ENCODE measurements at regions not wholly inside any gene's neighbourhood (a gene's known extent, or its start where the extent isn't known, plus 50 kb on each side); places are given as distances from the start of the nearest gene placed in this dataset.

DNA sequence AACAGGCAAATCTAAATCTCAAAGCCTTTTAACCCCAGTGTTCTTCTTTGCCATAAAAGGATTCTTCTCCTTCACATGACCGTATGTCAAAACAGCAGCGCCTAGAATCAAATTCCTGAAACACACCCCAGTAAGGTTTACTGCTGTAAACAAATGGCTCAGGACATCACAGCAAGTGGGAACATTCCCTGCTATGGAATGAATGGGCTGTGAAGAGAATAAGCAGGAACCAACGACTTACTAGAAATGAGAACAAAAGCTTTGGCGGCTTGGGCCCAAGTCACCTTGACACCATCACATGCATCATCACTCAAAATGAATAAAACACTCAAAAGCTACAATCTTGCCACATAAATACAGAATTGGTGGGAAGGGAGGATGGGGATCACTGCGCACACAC lies 80.4 kb upstream of the SPATA13 start:
- TF ChIP-seq, protein P1, sequence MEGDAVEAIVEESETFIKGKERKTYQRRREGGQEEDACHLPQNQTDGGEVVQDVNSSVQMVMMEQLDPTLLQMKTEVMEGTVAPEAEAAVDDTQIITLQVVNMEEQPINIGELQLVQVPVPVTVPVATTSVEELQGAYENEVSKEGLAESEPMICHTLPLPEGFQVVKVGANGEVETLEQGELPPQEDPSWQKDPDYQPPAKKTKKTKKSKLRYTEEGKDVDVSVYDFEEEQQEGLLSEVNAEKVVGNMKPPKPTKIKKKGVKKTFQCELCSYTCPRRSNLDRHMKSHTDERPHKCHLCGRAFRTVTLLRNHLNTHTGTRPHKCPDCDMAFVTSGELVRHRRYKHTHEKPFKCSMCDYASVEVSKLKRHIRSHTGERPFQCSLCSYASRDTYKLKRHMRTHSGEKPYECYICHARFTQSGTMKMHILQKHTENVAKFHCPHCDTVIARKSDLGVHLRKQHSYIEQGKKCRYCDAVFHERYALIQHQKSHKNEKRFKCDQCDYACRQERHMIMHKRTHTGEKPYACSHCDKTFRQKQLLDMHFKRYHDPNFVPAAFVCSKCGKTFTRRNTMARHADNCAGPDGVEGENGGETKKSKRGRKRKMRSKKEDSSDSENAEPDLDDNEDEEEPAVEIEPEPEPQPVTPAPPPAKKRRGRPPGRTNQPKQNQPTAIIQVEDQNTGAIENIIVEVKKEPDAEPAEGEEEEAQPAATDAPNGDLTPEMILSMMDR (IDR thresholded peaks at IDR 0.05; ENCODE audit: low read depth, low read length) = no peak
- no peaks in the 10 kb centered on the region for H3K9me3 ChIP-seq
- DNase-seq = no peak
- no peaks in the 10 kb centered on the region for H3K36me3 ChIP-seq
- H3K4me1 ChIP-seq = no peaks in the 10 kb centered on the region
- H3K4me3 ChIP-seq (ENCODE audit: low read depth, low read length) = no peak overlapping the region
- H3K27me3 ChIP-seq = no peaks in the 10 kb centered on the region

DNA sequence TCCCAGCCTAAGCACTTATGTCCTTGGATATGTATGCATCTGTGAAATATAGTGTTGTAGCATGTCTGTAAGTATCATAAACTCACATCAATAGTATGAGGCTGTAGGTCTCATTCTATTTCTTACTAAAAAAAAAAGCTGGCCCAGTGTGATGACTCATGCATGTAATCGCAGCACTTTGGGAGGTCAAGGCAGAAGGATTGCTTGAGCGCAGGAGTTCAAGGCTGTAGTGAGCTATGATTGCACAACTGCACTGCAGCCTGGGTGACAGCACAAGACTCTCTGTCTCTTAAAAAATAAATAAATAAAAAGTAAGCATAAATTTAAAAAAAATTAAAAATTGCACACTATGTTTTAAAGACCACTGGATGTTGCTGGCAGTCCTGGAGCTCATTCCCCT lies 79.1 kb upstream of the SPATA13 start:
- no peak for DNase-seq
- H3K36me3 ChIP-seq = no peaks in the 10 kb centered on the region
- H3K4me3 ChIP-seq (ENCODE audit: low read depth, low read length) = no peak overlapping the region
- H3K9me3 ChIP-seq = no peaks in the 10 kb centered on the region
- H3K4me1 ChIP-seq = no peaks in the 10 kb centered on the region
- TF ChIP-seq, protein P1 (IDR thresholded peaks at IDR 0.05; ENCODE audit: low read depth, low read length) = no peak
- H3K27me3 ChIP-seq = 0 out of 2 replicates have a peak, but pooled peaks cover 2% of the 10 kb centered on the region

DNA sequence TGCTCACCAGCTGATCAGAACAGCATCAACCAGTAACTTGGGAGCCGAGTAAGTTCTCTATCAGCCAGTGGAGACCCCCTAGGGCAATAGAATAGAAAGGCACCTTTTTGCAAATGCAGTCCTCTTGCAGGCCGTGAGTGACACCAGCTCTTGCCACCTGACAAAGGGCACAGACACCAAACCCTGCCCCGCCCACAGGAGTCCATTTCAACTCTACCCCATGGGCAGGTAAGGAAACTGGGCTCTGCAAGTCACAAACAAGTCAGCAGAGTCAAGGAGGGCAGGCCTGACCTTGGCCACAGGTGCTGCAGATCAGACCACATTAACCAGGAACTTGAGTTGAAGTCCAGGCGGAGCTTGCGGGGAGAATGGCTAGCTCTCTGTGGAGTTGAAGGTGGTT lies 77.4 kb upstream of the SPATA13 start:
- DNase-seq = no peak
- Histone ChIP-seq H3K4me3 (ENCODE audit: low read depth, low read length) (no peak overlapping the region), H3K4me1 (no peaks in the 10 kb centered on the region), H3K36me3 (no peaks in the 10 kb centered on the region), H3K27me3 (0 out of 2 replicates have a peak, but pooled peaks cover 4% of the 10 kb centered on the region), H3K9me3 (no peaks in the 10 kb centered on the region)
- TF ChIP-seq, protein P1 (IDR thresholded peaks at IDR 0.05; ENCODE audit: low read depth, low read length) = no peak

DNA sequence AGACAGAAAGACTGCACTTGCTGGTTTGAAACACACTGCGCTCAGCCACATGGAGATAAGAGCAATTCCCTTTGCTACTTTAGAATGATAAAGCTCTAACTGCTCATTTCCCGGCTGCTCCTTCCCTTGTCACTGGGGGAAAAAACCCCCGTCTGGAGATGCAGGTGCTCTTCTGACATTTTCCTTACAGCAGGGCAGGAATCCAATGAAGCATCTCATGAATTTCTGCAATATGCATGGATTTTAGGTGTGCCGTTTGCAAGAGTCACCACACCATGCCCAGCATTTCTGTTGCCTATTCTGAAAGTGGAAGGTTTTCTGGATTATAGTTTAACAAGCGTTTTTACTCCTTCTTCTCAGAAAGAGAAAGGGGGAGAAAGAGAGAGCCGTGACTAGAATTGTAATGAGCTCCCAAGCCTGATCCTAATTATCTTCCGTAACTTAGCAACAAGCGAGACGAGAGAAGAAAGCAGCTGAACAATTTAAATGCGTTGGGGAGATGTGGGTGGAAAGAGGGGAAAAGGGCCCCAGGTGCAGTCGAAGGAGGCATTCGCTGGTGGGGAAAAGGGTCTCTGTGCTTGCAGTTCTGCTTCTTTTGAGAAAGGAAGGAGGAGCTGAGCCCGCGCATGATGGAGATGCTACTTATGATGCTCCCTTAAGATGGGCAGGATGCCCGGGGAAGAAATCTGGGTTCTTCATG lies 76.6 kb upstream of the SPATA13 start:
- no peaks in the 10 kb centered on the region for H3K4me1 ChIP-seq
- H3K27me3 ChIP-seq = 0 out of 2 replicates have a peak, but pooled peaks cover 4% of the 10 kb centered on the region
- no peak overlapping the region for H3K4me3 ChIP-seq (ENCODE audit: low read depth, low read length)
- no peak for DNase-seq
- H3K36me3 ChIP-seq = no peaks in the 10 kb centered on the region
- TF ChIP-seq, protein P1 (IDR thresholded peaks at IDR 0.05; ENCODE audit: low read depth, low read length) = no peak
- H3K9me3 ChIP-seq = no peaks in the 10 kb centered on the region

DNA sequence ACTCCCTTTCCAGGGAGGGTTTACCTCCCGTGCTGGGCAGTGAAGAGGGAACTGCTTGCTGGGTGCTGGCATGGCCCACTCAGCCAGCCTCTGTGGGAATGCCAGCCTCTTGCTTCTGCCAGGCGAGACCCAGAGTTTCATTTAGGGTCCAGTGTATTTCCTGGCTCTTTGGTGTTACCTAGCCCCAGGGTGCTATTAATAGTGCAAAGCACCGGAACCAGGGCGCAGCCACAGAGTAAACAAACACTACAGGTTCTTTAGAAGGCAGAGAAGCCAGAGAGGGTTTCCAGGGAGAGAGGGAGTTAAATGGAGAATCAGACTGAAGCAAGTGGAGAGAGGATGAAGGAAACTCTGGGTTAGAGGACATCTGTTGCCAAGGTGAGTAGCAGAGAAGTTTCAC lies 74.9 kb upstream of the SPATA13 start:
- Histone ChIP-seq H3K4me1 (no peaks in the 10 kb centered on the region), H3K9me3 (no peaks in the 10 kb centered on the region), H3K4me3 (ENCODE audit: low read depth, low read length) (no peak overlapping the region), H3K36me3 (no peaks in the 10 kb centered on the region), H3K27me3 (0 out of 2 replicates have a peak, but pooled peaks cover 4% of the 10 kb centered on the region)
- DNase-seq = no peak
- TF ChIP-seq, protein P1 (IDR thresholded peaks at IDR 0.05; ENCODE audit: low read depth, low read length) = no peak

DNA sequence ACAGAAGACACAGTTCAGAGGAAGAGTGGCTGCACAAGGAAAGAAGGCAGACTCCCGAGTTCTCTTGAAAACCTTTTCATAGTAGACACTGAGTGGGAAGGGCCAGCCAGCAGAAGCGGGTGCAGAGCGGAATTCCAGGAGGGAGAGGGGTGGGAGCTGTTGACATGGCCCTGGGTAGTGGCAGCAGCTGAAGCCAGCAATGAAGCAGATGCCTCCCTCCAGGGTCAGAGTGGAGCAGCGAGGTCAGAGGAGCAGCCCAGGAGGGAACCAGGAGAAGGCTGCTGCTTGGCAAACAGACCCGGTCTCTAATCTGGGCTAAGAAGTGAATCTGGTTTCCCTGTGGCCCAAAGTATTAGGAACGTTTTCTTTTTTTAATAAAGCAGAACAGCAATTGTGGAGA lies 73.9 kb upstream of the SPATA13 start:
- no peaks in the 10 kb centered on the region for H3K36me3 ChIP-seq
- H3K4me1 ChIP-seq = no peaks in the 10 kb centered on the region
- H3K4me3 ChIP-seq (ENCODE audit: low read depth, low read length) = no peak overlapping the region
- H3K9me3 ChIP-seq = no peaks in the 10 kb centered on the region
- DNase-seq = no peak
- 0 out of 2 replicates have a peak, but pooled peaks cover 4% of the 10 kb centered on the region for H3K27me3 ChIP-seq
- TF ChIP-seq, protein P1 (IDR thresholded peaks at IDR 0.05; ENCODE audit: low read depth, low read length) = no peak

All from BE2C (cell line).